Keratinocyte (primary cell): ENCODE measurements at regions not wholly inside any gene's neighbourhood (a gene's known extent, or its start where the extent isn't known, plus 50 kb on each side); places are given as distances from the start of the nearest gene placed in this dataset.

Source experiments
- CTCF ChIP-seq, 3 experiments: IDR thresholded peaks in 1 of 3; conservative IDR thresholded peaks in 1 of 3; optimal IDR thresholded peaks in 1 of 3; 2 replicates in 2 of 3; 3 replicates in 1 of 3; pipeline versions ENCODE3 to v1.5.1; 2011; ENCODE audit warnings: low read length in 3 of 3, mild to moderate bottlenecking in 3 of 3, moderate library complexity in 2 of 3, control low read depth in 1 of 3, inconsistent platforms in 1 of 3; ENCODE audit not compliant: insufficient read depth in 2 of 3; ENCODE audit errors: extremely low read depth in 1 of 3
- EZH2 ChIP-seq: IDR thresholded peaks from one replicate; pipeline ENCODE4 v1.6.1; 2012; ENCODE audit warnings: inconsistent platforms, mild to moderate bottlenecking, low read length, moderate library complexity

GRCh38 chr11:42012271-42012670 is 552.8 kb upstream of the LRRC4C start:
- TF ChIP-seq CTCF (optimal IDR thresholded peaks at IDR 0.05 in 1 of 3, IDR thresholded peaks at IDR 0.05 in 1 of 3, conservative IDR thresholded peaks at IDR 0.05 in 1 of 3; ENCODE audit: extremely low read depth in 1 of 3, insufficient read depth in 2 of 3, low read length in 3 of 3): no peak
- TF ChIP-seq EZH2: no peak
